Activated naive CD8-positive, alpha-beta T cell treated with anti-CD3 and anti-CD28 coated beads, Interleukin-2, amount 10 ng/mL, durations not matched to agents 7 days and 5 days (primary cell): ENCODE measurements at regions not wholly inside any gene's neighbourhood (a gene's known extent, or its start where the extent isn't known, plus 50 kb on each side); places are given as distances from the start of the nearest gene placed in this dataset.

Experiments
- ATAC-seq: fragments of 150-1000 bp; cut with Tn5 transposase; one replicate; pipeline ENCODE4 v1.10.0; 2021; ENCODE audit warnings: low read depth, moderate library complexity
- POLR2A ChIA-PET: fragments of 350-600 bp; sonication (Branson Sonifier 250); formaldehyde crosslinking; loops from one replicate; lab custom pipeline; 2021; ENCODE audit warnings: antibody characterized with exemption; lab: Charles Lee
- DNase-seq: peaks from one replicate; pipeline ENCODE4 v3.0.0; 2021
- H3K27ac Mint-ChIP-seq: one replicate; pipeline ENCODE4 v1.8.0; 2022; ENCODE audit warnings: mild to moderate bottlenecking, mixed read lengths
- H3K27me3 Mint-ChIP-seq: one replicate; pipeline ENCODE4 v1.8.0; 2022; ENCODE audit warnings: mild to moderate bottlenecking, moderate library complexity, mixed read lengths
- H3K36me3 Mint-ChIP-seq: one replicate; pipeline ENCODE4 v1.8.0; 2021; ENCODE audit warnings: mild to moderate bottlenecking, mixed read lengths
- H3K4me1 Mint-ChIP-seq: one replicate; pipeline ENCODE4 v1.8.0; 2021; ENCODE audit warnings: mixed read lengths
- H3K4me3 Mint-ChIP-seq: one replicate; pipeline ENCODE4 v1.8.0; 2022; ENCODE audit warnings: mild to moderate bottlenecking, moderate library complexity, mixed read lengths
- H3K9me3 Mint-ChIP-seq: one replicate; pipeline ENCODE4 v1.8.0; 2021; ENCODE audit warnings: mixed read lengths

DNA sequence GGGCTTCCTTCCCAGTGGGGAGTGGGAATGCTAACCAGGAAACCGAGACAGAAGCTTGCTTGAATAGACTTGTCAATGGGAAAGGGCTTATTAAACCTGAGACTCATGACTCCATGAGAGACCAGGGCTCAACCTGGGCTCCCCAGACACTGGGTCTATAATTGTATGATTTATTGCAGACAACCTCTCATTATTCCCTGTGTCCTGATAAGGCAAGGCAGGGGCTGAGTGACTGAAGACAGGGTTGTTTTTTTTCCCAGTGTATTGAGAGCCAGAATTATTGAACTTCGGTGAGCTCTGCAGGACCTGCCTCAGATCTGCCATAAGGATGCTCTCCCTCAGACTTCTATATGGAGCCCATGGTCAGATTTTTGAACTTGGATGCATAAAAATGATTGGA, 79.5 kb upstream of the KLHL25 start:
- Mint-ChIP-seq H3K4me1 (no peaks in the 10 kb centered on the region), H3K4me3 (no peak overlapping the region), H3K27ac (no peak overlapping the region), H3K36me3 (no peaks in the 10 kb centered on the region), H3K9me3 (no peaks in the 10 kb centered on the region), H3K27me3 (peaks cover 31% of the 10 kb centered on the region)
- no peak for DNase-seq
- no peak for ATAC-seq
- POLR2A ChIA-PET, result no interaction called here

DNA sequence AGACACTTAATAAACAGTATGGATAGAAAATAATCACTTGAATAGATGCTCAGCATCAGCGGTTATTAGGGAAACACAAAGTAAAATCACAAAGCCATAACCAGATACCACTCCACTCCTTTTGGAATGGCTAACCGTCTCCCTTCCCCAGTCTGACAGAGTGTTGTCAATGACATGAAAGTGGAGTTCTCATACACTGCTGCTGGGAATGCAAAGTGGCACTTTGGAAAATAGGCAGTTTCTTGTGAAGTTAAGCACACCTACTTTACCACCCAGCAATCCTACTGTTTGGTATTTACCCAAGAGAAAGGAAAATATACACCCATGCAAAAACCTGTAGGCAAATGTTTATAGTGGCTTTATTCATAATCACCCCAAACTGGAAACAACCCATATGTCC, 81.0 kb upstream of the KLHL25 start:
- Mint-ChIP-seq H3K9me3 (no peaks in the 10 kb centered on the region), H3K4me3 (no peak overlapping the region), H3K27ac (no peak overlapping the region), H3K36me3 (no peaks in the 10 kb centered on the region), H3K27me3 (peaks cover 33% of the 10 kb centered on the region), H3K4me1 (no peaks in the 10 kb centered on the region)
- ATAC-seq (no peak), DNase-seq (no peak)
- POLR2A ChIA-PET, result no interaction called here

DNA sequence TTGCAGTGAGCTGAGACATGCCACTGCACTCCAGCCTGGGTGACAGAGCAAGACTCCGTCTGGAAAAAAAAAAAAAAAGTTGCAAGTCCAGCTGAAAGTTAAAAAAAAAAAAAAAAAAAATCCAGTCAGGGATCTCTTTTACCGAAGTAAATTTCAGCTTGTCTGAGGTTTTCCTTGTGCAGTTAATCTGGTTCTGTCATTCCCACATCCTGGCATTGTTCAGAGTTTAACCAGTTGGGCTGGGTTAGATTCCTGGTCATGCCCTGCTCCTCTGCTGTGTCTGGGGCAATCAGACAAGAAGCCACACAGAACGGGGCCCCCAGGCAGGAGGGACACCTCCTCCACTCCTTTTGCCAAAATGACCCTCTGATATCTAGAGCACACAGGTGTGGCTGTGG, 84.1 kb upstream of the KLHL25 start:
- ATAC-seq (no peak), DNase-seq (no peak)
- POLR2A ChIA-PET, result interaction anchor here (0.6 kb wide), 1 partner anchor 63 kb away, joined by 3 read pairs; no protein-coding TSS in a partner anchor
- Mint-ChIP-seq H3K4me3 (no peak overlapping the region), H3K27ac (no peak overlapping the region), H3K27me3 (peaks cover 28% of the 10 kb centered on the region), H3K4me1 (no peaks in the 10 kb centered on the region), H3K36me3 (no peaks in the 10 kb centered on the region), H3K9me3 (peaks cover 1% of the 10 kb centered on the region)

GRCh38 chr15:85879334-85880163, 84.8 kb upstream of the KLHL25 start:
- ATAC-seq (no peak), DNase-seq (no peak)
- no peak overlapping the region for H3K27ac Mint-ChIP-seq
- H3K9me3 Mint-ChIP-seq, result peaks cover 1% of the 10 kb centered on the region
- no peaks in the 10 kb centered on the region for H3K36me3 Mint-ChIP-seq
- H3K27me3 Mint-ChIP-seq, result peaks cover 28% of the 10 kb centered on the region
- H3K4me3 Mint-ChIP-seq, result no peak overlapping the region
- POLR2A ChIA-PET, result interaction anchor here (0.6 kb wide), 1 partner anchor 154 kb away, joined by 4 read pairs; no protein-coding TSS in a partner anchor
- no peaks in the 10 kb centered on the region for H3K4me1 Mint-ChIP-seq

DNA sequence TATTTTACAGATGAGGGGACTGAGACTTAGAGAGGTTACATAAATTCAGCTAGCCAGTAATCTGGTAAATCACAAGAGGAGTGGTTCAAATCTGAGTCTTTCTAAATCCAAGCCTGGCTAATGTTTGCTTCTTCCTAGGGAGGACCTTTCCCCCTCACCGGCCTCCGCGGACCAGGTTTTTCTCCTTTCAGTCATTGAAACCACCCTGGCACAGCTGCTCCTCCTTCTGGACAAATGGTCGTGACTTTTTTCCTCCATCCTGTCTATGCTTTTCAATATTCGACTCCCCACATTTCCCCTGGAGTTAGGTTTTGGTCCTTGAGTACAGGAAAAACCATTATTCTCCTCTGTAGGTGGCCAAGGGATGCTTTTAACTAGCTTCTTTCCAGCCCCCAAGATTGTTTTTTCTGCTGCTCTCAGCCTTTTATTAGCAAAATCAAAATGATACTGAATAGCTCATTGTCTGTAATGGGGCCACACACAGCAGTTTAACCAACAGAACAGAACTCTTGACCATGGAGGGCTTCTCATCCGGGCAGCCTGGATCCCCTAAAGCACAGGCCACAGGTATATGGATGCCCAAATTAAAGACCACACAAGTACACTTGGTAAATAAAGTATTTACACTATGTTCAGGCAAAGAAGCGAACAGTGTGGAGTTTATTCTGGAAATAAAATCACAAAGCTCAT, 85.9 kb upstream of the KLHL25 start:
- no peak overlapping the region for H3K27ac Mint-ChIP-seq
- no peak for DNase-seq
- H3K4me3 Mint-ChIP-seq, result no peak overlapping the region
- peaks cover 1% of the 10 kb centered on the region for H3K9me3 Mint-ChIP-seq
- no peaks in the 10 kb centered on the region for H3K4me1 Mint-ChIP-seq
- no peak for ATAC-seq
- H3K27me3 Mint-ChIP-seq, result peaks cover 21% of the 10 kb centered on the region
- POLR2A ChIA-PET, result no interaction called here
- H3K36me3 Mint-ChIP-seq, result no peaks in the 10 kb centered on the region

DNA sequence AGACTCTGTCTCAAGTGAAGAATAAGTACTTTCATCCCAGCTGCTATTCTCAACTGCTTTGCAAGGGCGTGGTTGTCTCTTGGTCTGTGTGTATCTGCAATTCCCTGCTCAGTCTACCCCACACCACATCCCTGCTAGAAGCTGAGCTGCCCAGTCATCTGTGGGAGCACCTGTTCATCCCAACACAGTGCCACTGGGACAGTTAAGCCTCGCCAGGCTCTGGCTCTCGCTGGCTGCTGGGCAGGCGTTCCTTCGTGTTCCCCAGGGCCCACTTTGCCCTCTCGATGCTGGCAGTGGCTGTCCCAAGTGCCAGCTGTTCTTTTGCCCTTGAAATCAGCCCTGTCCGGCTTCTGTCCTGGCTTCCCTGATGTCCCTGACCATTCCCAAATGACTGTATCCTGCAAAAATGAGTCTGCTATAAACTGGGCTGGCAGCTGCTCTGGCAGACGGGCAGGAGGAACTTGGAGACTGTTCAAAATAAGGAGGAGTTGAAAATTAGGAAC, 91.6 kb upstream of the KLHL25 start:
- ATAC-seq (no peak), DNase-seq (no peak)
- no peaks in the 10 kb centered on the region for H3K4me1 Mint-ChIP-seq
- no peak overlapping the region for H3K4me3 Mint-ChIP-seq
- POLR2A ChIA-PET, result no interaction called here
- no peaks in the 10 kb centered on the region for H3K36me3 Mint-ChIP-seq
- peaks cover 1% of the 10 kb centered on the region for H3K9me3 Mint-ChIP-seq
- H3K27ac Mint-ChIP-seq, result no peak overlapping the region
- H3K27me3 Mint-ChIP-seq, result peaks cover 9% of the 10 kb centered on the region

DNA sequence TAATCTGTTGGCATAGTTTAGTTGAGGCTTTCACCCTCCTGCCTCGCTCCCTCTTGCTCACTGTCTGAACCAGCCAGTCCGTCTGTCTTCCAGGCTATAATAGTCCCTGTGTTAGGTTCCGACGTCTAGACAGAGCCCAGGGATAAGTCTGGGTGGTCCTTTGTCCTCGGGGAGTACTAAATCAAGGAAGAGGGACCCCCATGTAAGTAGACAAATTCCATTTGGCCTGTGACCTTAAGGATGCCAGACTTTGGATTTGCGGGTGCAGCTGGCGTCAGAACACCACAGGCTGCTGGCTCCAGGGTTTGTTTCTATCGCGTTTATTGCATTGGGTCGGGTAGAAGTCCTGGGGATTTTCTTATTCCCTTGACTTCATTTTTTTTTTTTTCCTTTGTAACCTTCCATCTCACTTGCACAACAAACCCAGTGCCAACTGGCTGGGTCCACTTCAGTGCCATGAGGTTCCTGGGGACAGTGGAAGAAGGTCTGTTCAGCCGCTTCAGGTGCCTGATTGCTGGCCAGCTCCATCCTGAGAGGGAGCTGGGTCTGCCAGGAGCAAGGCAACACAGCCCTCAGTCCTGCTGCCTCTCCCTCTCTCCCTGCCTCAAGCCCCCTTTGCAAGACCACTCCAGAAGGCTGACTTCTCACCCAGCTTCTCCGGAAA, 95.4 kb upstream of the KLHL25 start:
- peaks cover 22% of the 10 kb centered on the region for H3K27me3 Mint-ChIP-seq
- ATAC-seq, result no peak
- H3K27ac Mint-ChIP-seq, result no peak overlapping the region

GRCh38 chr15:85890620-85890980, 95.9 kb upstream of the KLHL25 start:
- no peak overlapping the region for H3K4me3 Mint-ChIP-seq
- H3K9me3 Mint-ChIP-seq, result no peaks in the 10 kb centered on the region
- DNase-seq (no peak), ATAC-seq (no peak)
- no peaks in the 10 kb centered on the region for H3K36me3 Mint-ChIP-seq
- peaks cover 25% of the 10 kb centered on the region for H3K27me3 Mint-ChIP-seq
- POLR2A ChIA-PET, result no interaction called here
- H3K4me1 Mint-ChIP-seq, result no peaks in the 10 kb centered on the region
- H3K27ac Mint-ChIP-seq, result no peak overlapping the region

More for the DNA sequence above, 95.4 kb upstream of the KLHL25 start:
- no peak for DNase-seq
- no peaks in the 10 kb centered on the region for H3K9me3 Mint-ChIP-seq
- POLR2A ChIA-PET, result no interaction called here
- H3K4me1 Mint-ChIP-seq, result no peaks in the 10 kb centered on the region
- H3K36me3 Mint-ChIP-seq, result no peaks in the 10 kb centered on the region
- H3K4me3 Mint-ChIP-seq, result no peak overlapping the region

DNA sequence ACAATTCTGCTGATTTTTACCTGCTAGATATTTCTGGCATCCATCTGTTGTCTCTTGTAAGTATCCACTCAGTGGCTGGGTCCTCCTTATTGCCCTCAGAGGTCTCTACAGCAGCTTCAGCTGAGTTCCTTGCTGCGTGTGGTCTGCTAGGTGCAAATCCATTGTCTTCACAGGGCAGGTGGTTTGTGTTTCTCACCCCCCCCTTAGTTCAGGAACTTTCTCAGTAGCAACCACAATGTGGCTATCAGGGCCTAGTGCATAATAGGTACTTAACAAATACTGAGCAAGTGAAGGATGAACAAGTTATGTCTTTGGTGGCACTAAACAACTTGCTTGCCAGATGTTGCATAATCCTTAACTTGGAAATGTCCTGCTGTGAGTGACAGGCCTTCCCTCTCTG, 96.7 kb upstream of the KLHL25 start:
- Mint-ChIP-seq H3K27ac (no peak overlapping the region), H3K4me3 (no peak overlapping the region), H3K4me1 (no peaks in the 10 kb centered on the region), H3K36me3 (no peaks in the 10 kb centered on the region), H3K9me3 (no peaks in the 10 kb centered on the region), H3K27me3 (peaks cover 28% of the 10 kb centered on the region)
- ATAC-seq (no peak), DNase-seq (no peak)
- POLR2A ChIA-PET, result no interaction called here

DNA sequence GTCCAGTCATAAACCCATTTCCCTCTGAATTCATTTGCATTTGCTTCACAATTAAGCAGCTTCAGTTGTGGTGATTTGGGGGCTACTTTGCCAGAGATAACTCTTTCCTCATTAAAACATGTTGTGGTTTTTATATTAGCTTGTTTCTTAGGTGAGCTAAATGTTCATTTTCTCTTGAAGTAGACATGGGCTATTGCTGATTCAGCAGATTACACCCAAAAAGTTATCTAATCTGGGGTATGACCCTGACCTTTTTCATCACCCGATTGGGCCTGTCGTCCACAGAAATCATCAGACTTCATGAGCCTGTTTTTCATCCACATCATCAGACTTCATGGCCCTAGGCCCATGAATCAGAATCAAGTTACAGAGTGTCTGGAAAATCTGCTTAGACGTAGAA, 97.5 kb upstream of the KLHL25 start:
- ATAC-seq (no peak), DNase-seq (no peak)
- no peak overlapping the region for H3K27ac Mint-ChIP-seq
- H3K27me3 Mint-ChIP-seq, result peaks cover 31% of the 10 kb centered on the region
- H3K9me3 Mint-ChIP-seq, result no peaks in the 10 kb centered on the region
- no peaks in the 10 kb centered on the region for H3K4me1 Mint-ChIP-seq
- POLR2A ChIA-PET, result no interaction called here
- H3K36me3 Mint-ChIP-seq, result no peaks in the 10 kb centered on the region
- H3K4me3 Mint-ChIP-seq, result no peak overlapping the region

- Mint-ChIP-seq H3K27me3 (peaks cover 30% of the 10 kb centered on the region), H3K4me1 (no peaks in the 10 kb centered on the region), H3K4me3 (no peak overlapping the region), H3K9me3 (no peaks in the 10 kb centered on the region), H3K27ac (no peak overlapping the region), H3K36me3 (no peaks in the 10 kb centered on the region)
- POLR2A ChIA-PET, result no interaction called here
- ATAC-seq, result no peak
- DNase-seq, result no peak
These were observed 102.6 kb upstream of the KLHL25 start for GRCh38 chr15:85897207-85897894.

GRCh38 chr15:85897895-85898717, 103.4 kb upstream of the KLHL25 start:
- no peak overlapping the region for H3K4me3 Mint-ChIP-seq
- ATAC-seq (no peak), DNase-seq (no peak)
- no peaks in the 10 kb centered on the region for H3K36me3 Mint-ChIP-seq
- H3K27me3 Mint-ChIP-seq, result peaks cover 29% of the 10 kb centered on the region
- H3K4me1 Mint-ChIP-seq, result no peaks in the 10 kb centered on the region
- no peak overlapping the region for H3K27ac Mint-ChIP-seq
- no peaks in the 10 kb centered on the region for H3K9me3 Mint-ChIP-seq
- POLR2A ChIA-PET, result no interaction called here
